ENCODE measurements at regions not wholly inside any gene's neighbourhood (a gene's known extent, or its start where the extent isn't known, plus 50 kb on each side); places are given as distances from the start of the nearest gene placed in this dataset.

GRCh38 chr15:94535298-94536048, 304.1 kb downstream of the MCTP2 start:
- DNase-seq (no peak), ATAC-seq (no peak)
- no peak for TF ChIP-seq CTCF (IDR thresholded peaks at IDR 0.05)

GRCh38 chr15:94536549-94536948, 305.2 kb downstream of the MCTP2 start:
- intact Hi-C loops (cut with DNase I), result no loop called here
- Histone ChIP-seq H3K4me1 (no peaks in the 10 kb centered on the region), H3K9me3 (no peaks in the 10 kb centered on the region), H3K27me3 (no peaks in the 10 kb centered on the region), H3K27ac (no peak overlapping the region), H3K4me3 (no peak overlapping the region), H3K36me3 (no peaks in the 10 kb centered on the region)
- no peak for DNase-seq
- no peak for ATAC-seq
- TF ChIP-seq CTCF (IDR thresholded peaks at IDR 0.05), result no peak

More at GRCh38 chr15:94535298-94536048, 304.1 kb downstream of the MCTP2 start:
- no peak overlapping the region for H3K4me3 ChIP-seq
- no peaks in the 10 kb centered on the region for H3K4me1 ChIP-seq
- H3K27ac ChIP-seq, result no peak overlapping the region
- no peaks in the 10 kb centered on the region for H3K9me3 ChIP-seq
- intact Hi-C loops (cut with DNase I), result no loop called here
- no peaks in the 10 kb centered on the region for H3K27me3 ChIP-seq
- no peaks in the 10 kb centered on the region for H3K36me3 ChIP-seq

- Histone ChIP-seq H3K4me1 (no peaks in the 10 kb centered on the region), H3K27me3 (no peaks in the 10 kb centered on the region), H3K27ac (no peak overlapping the region), H3K4me3 (no peak overlapping the region), H3K36me3 (no peaks in the 10 kb centered on the region), H3K9me3 (no peaks in the 10 kb centered on the region)
- no peak for ATAC-seq
- DNase-seq, result no peak
- intact Hi-C loops (cut with DNase I), result no loop called here
- TF ChIP-seq CTCF (IDR thresholded peaks at IDR 0.05), result no peak
These were observed 306.9 kb downstream of the MCTP2 start for GRCh38 chr15:94538280-94538679.

GRCh38 chr15:94542391-94542790, 311.0 kb downstream of the MCTP2 start:
- DNase-seq (no peak), ATAC-seq (no peak)
- intact Hi-C loops (cut with DNase I), result no loop called here
- Histone ChIP-seq H3K36me3 (no peaks in the 10 kb centered on the region), H3K27me3 (no peaks in the 10 kb centered on the region), H3K4me3 (no peak overlapping the region), H3K4me1 (no peaks in the 10 kb centered on the region), H3K27ac (no peak overlapping the region), H3K9me3 (no peaks in the 10 kb centered on the region)
- TF ChIP-seq CTCF (IDR thresholded peaks at IDR 0.05), result no peak

DNA sequence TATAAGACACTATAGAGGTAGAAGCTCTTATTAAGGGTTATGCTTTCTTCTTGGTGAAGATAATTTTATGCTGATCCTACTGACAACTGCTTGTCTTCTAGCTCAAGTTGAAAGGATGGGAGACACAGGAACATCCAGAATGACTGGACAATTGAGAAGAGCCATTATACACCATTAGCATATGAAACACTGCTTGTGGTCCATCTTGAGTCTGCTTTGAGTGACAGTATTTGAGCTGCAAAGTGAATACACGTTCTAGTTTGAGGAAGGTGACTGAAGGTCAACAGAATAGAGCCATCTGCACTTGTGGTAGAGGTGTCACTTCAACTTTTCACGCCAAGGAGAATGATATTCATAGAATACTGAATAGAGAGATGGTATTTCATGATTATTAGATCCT, 315.4 kb downstream of the MCTP2 start:
- Histone ChIP-seq H3K36me3 (no peaks in the 10 kb centered on the region), H3K27ac (no peak overlapping the region), H3K9me3 (no peaks in the 10 kb centered on the region), H3K4me3 (no peak overlapping the region), H3K4me1 (no peaks in the 10 kb centered on the region), H3K27me3 (no peaks in the 10 kb centered on the region)
- no peak for ATAC-seq
- DNase-seq, result no peak
- TF ChIP-seq CTCF (IDR thresholded peaks at IDR 0.05), result no peak
- intact Hi-C loops (cut with DNase I), result no loop called here

DNA sequence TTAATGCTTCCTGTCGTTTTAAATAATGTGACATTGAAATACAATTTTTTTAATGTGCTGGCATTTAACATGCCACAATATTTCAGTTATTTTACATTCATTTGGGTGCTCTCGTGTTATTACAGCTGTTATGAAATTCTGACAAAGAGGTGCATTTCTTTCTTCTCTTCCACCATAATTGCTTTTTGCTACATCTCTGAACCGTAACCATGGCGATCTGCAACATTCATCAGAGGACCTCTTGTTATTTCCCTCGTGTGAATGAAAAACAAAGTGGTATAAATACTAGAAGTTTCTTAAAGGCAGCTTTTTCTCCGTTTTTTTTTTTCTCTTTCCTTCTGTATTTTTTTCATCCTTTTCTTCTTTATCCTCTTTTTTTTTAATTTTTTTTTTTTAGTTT, 316.4 kb downstream of the MCTP2 start:
- no peak for DNase-seq
- H3K9me3 ChIP-seq, result no peaks in the 10 kb centered on the region
- intact Hi-C loops (cut with DNase I), result no loop called here
- no peak overlapping the region for H3K27ac ChIP-seq
- H3K27me3 ChIP-seq, result peaks cover 5% of the 10 kb centered on the region
- no peak for ATAC-seq
- H3K4me1 ChIP-seq, result no peaks in the 10 kb centered on the region
- no peak for TF ChIP-seq CTCF (IDR thresholded peaks at IDR 0.05)
- no peaks in the 10 kb centered on the region for H3K36me3 ChIP-seq
- H3K4me3 ChIP-seq, result no peak overlapping the region
